IPS DF 4.7 (cell line): ENCODE measurements at regions not wholly inside any gene's neighbourhood (a gene's known extent, or its start where the extent isn't known, plus 50 kb on each side); places are given as distances from the start of the nearest gene placed in this dataset.
"Not testable (repeated sequence)": the region's sequence is repeated elsewhere in the genome, so short reads cannot be mapped to it uniquely, and the experiment has no call there.

Source experiments
- DNase-seq: peaks from one replicate; pipeline ENCODE4 v3.0.0-alpha.2; 2013; ENCODE audit warnings: low spot score; ENCODE audit errors: extremely low read depth

GRCh38 chr2:39830610-39831009 lies 51.6 kb upstream of the THUMPD2 start:
- DNase-seq, result not testable (repeated sequence)
